GM12872 (cell line): ENCODE measurements at regions not wholly inside any gene's neighbourhood (a gene's known extent, or its start where the extent isn't known, plus 50 kb on each side); places are given as distances from the start of the nearest gene placed in this dataset.

Experiments
- CTCF ChIP-seq: IDR thresholded peaks from 3 replicates; pipeline ENCODE4 v1.5.1; 2011; ENCODE audit warnings: low read depth, mild to moderate bottlenecking, low read length, moderate library complexity; ENCODE audit not compliant: insufficient read depth

GRCh38 chr12:94795044-94795443 is 144.7 kb upstream of the TMCC3 start:
- no peak for TF ChIP-seq CTCF

GRCh38 chr12:94793191-94793595 is 142.8 kb upstream of the TMCC3 start:
- TF ChIP-seq CTCF = no peak

GRCh38 chr12:94792693-94793092 is 142.3 kb upstream of the TMCC3 start:
- no peak for TF ChIP-seq CTCF

GRCh38 chr12:94791933-94792332 is 141.6 kb upstream of the TMCC3 start:
- TF ChIP-seq CTCF = no peak

GRCh38 chr12:94790825-94791224 is 140.5 kb upstream of the TMCC3 start:
- TF ChIP-seq CTCF = no peak

GRCh38 chr12:94790370-94790769 is 140.0 kb upstream of the TMCC3 start:
- no peak for TF ChIP-seq CTCF

- TF ChIP-seq CTCF = no peak
Measured at GRCh38 chr12:94789510-94790225, 139.3 kb upstream of the TMCC3 start.
